PC-9 (cell line): ENCODE measurements at regions not wholly inside any gene's neighbourhood (a gene's known extent, or its start where the extent isn't known, plus 50 kb on each side); places are given as distances from the start of the nearest gene placed in this dataset.
A peak's percentile ranks its signal among the peaks of the same experiment; 100 is the strongest.
"Not testable (repeated sequence)": the region's sequence is repeated elsewhere in the genome, so short reads cannot be mapped to it uniquely, and the experiment has no call there.

ENCODE experiments used
- BruUV-seq: library from RNA; stranded (reverse); fragments of 400-500 nt; replicated peaks from 2 replicates; lab custom pipeline; 2021; lab: Mats Ljungman, UMichigan
- CTCF ChIA-PET: fragments of 300-600 bp; sonication (Branson Sonifier 250); formaldehyde crosslinking; loops from one replicate; lab custom pipeline; 2022; ENCODE audit warnings: antibody characterized with exemption; lab: Charles Lee
- POLR2A ChIA-PET: fragments of 300-600 bp; sonication (Branson Sonifier 250); formaldehyde crosslinking; loops from one replicate; lab custom pipeline; 2022; ENCODE audit warnings: antibody characterized with exemption; ENCODE audit not compliant: unreplicated experiment; lab: Charles Lee
- DNase-seq, 2 experiments: peaks; one replicate each; pipeline versions ENCODE4 v3.0.0 to v3.0.0-alpha.2; 2015 to 2022; ENCODE audit warnings: mixed read lengths in 1 of 2
- H2AFZ ChIP-seq: fragments of 200-600 bp; sonication (generic); 2 replicates; pipeline ENCODE4 v1.8.1; 2017; ENCODE audit warnings: antibody characterized with exemption
- H3F3A ChIP-seq: fragments of 200-600 bp; sonication (generic); 2 replicates; pipeline ENCODE4 v1.8.1; 2017; ENCODE audit warnings: antibody characterized with exemption, mild to moderate bottlenecking, low read depth; ENCODE audit not compliant: insufficient read depth
- H3K27ac ChIP-seq: fragments of 200-600 bp; sonication (generic); 2 replicates; pipeline ENCODE4 v1.6.1; 2016; ENCODE audit warnings: mixed run types
- H3K27me3 ChIP-seq: fragments of 200-600 bp; sonication (generic); 2 replicates; pipeline ENCODE4 v1.6.1; 2016; ENCODE audit warnings: low read depth, mixed run types; ENCODE audit not compliant: insufficient read depth
- H3K36me3 ChIP-seq: fragments of 200-600 bp; sonication (generic); 2 replicates; pipeline ENCODE4 v1.6.1; 2016; ENCODE audit warnings: low read depth, mixed run types
- H3K4me1 ChIP-seq: fragments of 200-600 bp; sonication (generic); replicated peaks from 2 replicates; pipeline ENCODE4 v1.6.1; 2016; ENCODE audit warnings: mixed run types; ENCODE audit not compliant: insufficient read depth
- H3K4me2 ChIP-seq: fragments of 200-600 bp; sonication (generic); 2 replicates; pipeline ENCODE4 v1.6.1; 2017; ENCODE audit warnings: mixed run types
- H3K4me3 ChIP-seq: fragments of 200-600 bp; sonication (generic); 2 replicates; pipeline ENCODE4 v1.6.1; 2016; ENCODE audit warnings: mixed run types
- H3K79me2 ChIP-seq: fragments of 200-600 bp; sonication (generic); 2 replicates; pipeline ENCODE4 v1.6.1; 2017; ENCODE audit warnings: low read depth, mixed run types
- H3K9me2 ChIP-seq: fragments of 200-600 bp; sonication (generic); 2 replicates; pipeline ENCODE4 v1.8.1; 2017; ENCODE audit warnings: mild to moderate bottlenecking; ENCODE audit not compliant: insufficient read depth
- H3K9me3 ChIP-seq: fragments of 200-600 bp; sonication (generic); 2 replicates; pipeline ENCODE4 v1.8.1; 2016; ENCODE audit warnings: low read depth; ENCODE audit not compliant: insufficient read depth
- H4K20me1 ChIP-seq: fragments of 200-600 bp; sonication (generic); 2 replicates; pipeline ENCODE4 v1.8.1; 2017; ENCODE audit not compliant: insufficient read depth
- intact Hi-C: fragments of 100-400 bp; cut with micrococcal nuclease; formaldehyde crosslinking; loops from one replicate; pipeline ENCODE4 v1.10.0; 2022; ENCODE audit not compliant: unreplicated experiment

- H3K9me3 ChIP-seq, H3K4me1 ChIP-seq, CTCF ChIA-PET, H3K79me2 ChIP-seq, H3K4me3 ChIP-seq, BruUV-seq, H3K27me3 ChIP-seq, H4K20me1 ChIP-seq, H3K36me3 ChIP-seq, H3K4me2 ChIP-seq, H3K9me2 ChIP-seq, H3F3A ChIP-seq, H2AFZ ChIP-seq, POLR2A ChIA-PET, H3K27ac ChIP-seq, DNase-seq, intact Hi-C loops: not testable (repeated sequence)
Measured at GRCh38 chr20:25975816-25976215, 279.2 kb upstream of the ZNF337 start.

- H3K9me2 ChIP-seq, CTCF ChIA-PET, H3F3A ChIP-seq, intact Hi-C loops, H3K79me2 ChIP-seq, H3K4me3 ChIP-seq, H2AFZ ChIP-seq, H4K20me1 ChIP-seq, H3K9me3 ChIP-seq, H3K4me1 ChIP-seq, H3K4me2 ChIP-seq, H3K27me3 ChIP-seq, DNase-seq, H3K27ac ChIP-seq, BruUV-seq, H3K36me3 ChIP-seq: not testable (repeated sequence)
- POLR2A ChIA-PET = interaction anchor here (0.7 kb wide), 1 partner anchor 546 kb away, joined by 3 read pairs; no protein-coding TSS in a partner anchor
Measured at GRCh38 chr20:25965203-25965602, 268.6 kb upstream of the ZNF337 start.

GRCh38 chr20:25953876-25954275, 257.2 kb upstream of the ZNF337 start:
- H3K27me3 ChIP-seq, H3K36me3 ChIP-seq, CTCF ChIA-PET, POLR2A ChIA-PET, H4K20me1 ChIP-seq, H3K79me2 ChIP-seq, BruUV-seq, H3K4me3 ChIP-seq, H3K9me2 ChIP-seq, H3F3A ChIP-seq, H3K9me3 ChIP-seq: not testable (repeated sequence)
- H3K27ac ChIP-seq = peak overlapping the region; percentile 75
- DNase-seq = peak; percentile 29 to 79
- 0 out of 2 replicates have a peak overlapping the region, but pooled peaks have one; percentile 46 for H2AFZ ChIP-seq
- H3K4me1 ChIP-seq = peaks cover 21% of the 10 kb centered on the region
- intact Hi-C loops = loop anchor here (5.0 kb wide), 1 partner anchor 257 kb away; the partner anchor contains the start of gene ZNF337
- peak overlapping the region; percentile 15 for H3K4me2 ChIP-seq

- H4K20me1 ChIP-seq, H3K36me3 ChIP-seq, H3K4me3 ChIP-seq, DNase-seq, H3K9me3 ChIP-seq, BruUV-seq, POLR2A ChIA-PET, intact Hi-C loops, H3K4me2 ChIP-seq, H3K27me3 ChIP-seq, H2AFZ ChIP-seq, H3K79me2 ChIP-seq, H3K9me2 ChIP-seq, H3K27ac ChIP-seq, CTCF ChIA-PET: not testable (repeated sequence)
- Histone ChIP-seq H3F3A (peaks cover 11% of the 10 kb centered on the region; the same call in 1 of the 2 replicates), H3K4me1 (peaks cover 20% of the 10 kb centered on the region)
Measured at GRCh38 chr20:25935230-25935629, 238.6 kb upstream of the ZNF337 start.

- Histone ChIP-seq H3K4me1 (peaks cover 20% of the 10 kb centered on the region), H2AFZ (peak overlapping the region; percentile 43; the same call in 1 of the 2 replicates), H3K27ac (peak overlapping the region; percentile 86), H3F3A (peaks cover 11% of the 10 kb centered on the region; the same call in 1 of the 2 replicates), H3K4me2 (peak overlapping the region; percentile 56; the same call in 1 of the 2 replicates)
- H3K36me3 ChIP-seq, H3K27me3 ChIP-seq, H3K4me3 ChIP-seq, H4K20me1 ChIP-seq, H3K79me2 ChIP-seq, DNase-seq, H3K9me2 ChIP-seq, H3K9me3 ChIP-seq, POLR2A ChIA-PET, intact Hi-C loops, BruUV-seq, CTCF ChIA-PET: not testable (repeated sequence)
Measured at GRCh38 chr20:25932806-25933205, 236.2 kb upstream of the ZNF337 start.

GRCh38 chr20:25932170-25932569, 235.5 kb upstream of the ZNF337 start:
- H3K27me3 ChIP-seq, H3K36me3 ChIP-seq, H2AFZ ChIP-seq, H3K9me2 ChIP-seq, CTCF ChIA-PET, POLR2A ChIA-PET, H3K79me2 ChIP-seq, H3K4me3 ChIP-seq, BruUV-seq, H4K20me1 ChIP-seq, intact Hi-C loops, H3K9me3 ChIP-seq: not testable (repeated sequence)
- Histone ChIP-seq H3K27ac (peak overlapping the region; percentile 86), H3K4me1 (peaks cover 20% of the 10 kb centered on the region), H3K4me2 (peak overlapping the region; percentile 56), H3F3A (peaks cover 11% of the 10 kb centered on the region; the same call in 1 of the 2 replicates)
- peak; percentile 23 to 87 for DNase-seq

GRCh38 chr20:25902321-25902720, 205.7 kb upstream of the ZNF337 start:
- H2AFZ ChIP-seq, H3K9me3 ChIP-seq, H3K4me3 ChIP-seq, H3K4me1 ChIP-seq, POLR2A ChIA-PET, H3K9me2 ChIP-seq, H3K79me2 ChIP-seq, H3F3A ChIP-seq, H3K36me3 ChIP-seq, intact Hi-C loops, CTCF ChIA-PET, BruUV-seq, H4K20me1 ChIP-seq, H3K27me3 ChIP-seq: not testable (repeated sequence)
- Histone ChIP-seq H3K4me2 (peak overlapping the region; percentile 34), H3K27ac (peak overlapping the region; percentile 46)
- peak in 1 of 2 experiments; percentile 34 for DNase-seq
